HepG2 (cell line): ENCODE measurements at regions not wholly inside any gene's neighbourhood (a gene's known extent, or its start where the extent isn't known, plus 50 kb on each side); places are given as distances from the start of the nearest gene placed in this dataset.

Experiments
- ATAC-seq: fragments of 200-7000 bp; cut with Tn5 transposase; 3 replicates; pipeline ENCODE4 v1.9.1; 2020; ENCODE audit warnings: mild to moderate bottlenecking, moderate library complexity
- BruUV-seq: library from RNA; stranded (reverse); fragments of 400-500 nt; replicated peaks from 2 replicates; lab custom pipeline; 2021; lab: Mats Ljungman, UMichigan
- CTCF ChIA-PET: fragments of 300-600 bp; formaldehyde crosslinking; extraction: SDS; loops from one replicate; lab custom pipeline; 2021; ENCODE audit warnings: low total read pairs, inconsistent platforms, low intra/inter-chr PET ratio; lab: Yijun Ruan, JAX
- POLR2A ChIA-PET: fragments of 350-600 bp; sonication (Branson Sonifier 250); formaldehyde crosslinking; loops from one replicate; lab custom pipeline; 2020; ENCODE audit warnings: antibody characterized with exemption, inconsistent platforms; lab: Yijun Ruan, JAX
- DNase-seq: peaks from one replicate; pipeline ENCODE4 v3.0.0-alpha.2; 2015; ENCODE audit warnings: low spot score
- FAIRE-seq: peaks from 3 replicates; lab custom pipeline; 2011; peaks lifted over from hg19 to GRCh38; lab: Jason Lieb, UNC
- H2AFZ ChIP-seq: one replicate; pipeline ENCODE4 v1.6.1; 2011; ENCODE audit warnings: low read length, inconsistent platforms
- H3K27ac ChIP-seq: fragments of 300-600 bp; 3 replicates; pipeline ENCODE4 v1.8.0; 2011; ENCODE audit warnings: mixed run types, mild to moderate bottlenecking, mixed read lengths, low read length, inconsistent platforms; ENCODE audit not compliant: insufficient read depth; ENCODE audit errors: extremely low read length
- H3K27me3 ChIP-seq, 2 experiments: fragments of 200-600 bp in 1 of 2; 2 replicates in 1 of 2; 3 replicates in 1 of 2; pipeline versions ENCODE4 v1.6.0 to v1.8.0; 2011; ENCODE audit warnings: low read length in 2 of 2, mild to moderate bottlenecking in 2 of 2, moderate library complexity in 2 of 2, inconsistent platforms in 1 of 2; ENCODE audit not compliant: insufficient read depth in 2 of 2, control insufficient read depth in 1 of 2
- H3K36me3 ChIP-seq, 2 experiments: fragments of 200-600 bp in 1 of 2; replicated peaks in 1 of 2; 2 replicates in 1 of 2; 3 replicates in 1 of 2; pipeline versions ENCODE4 v1.5.1 to v1.8.0; 2011; ENCODE audit warnings: low read length in 2 of 2, inconsistent platforms in 1 of 2; ENCODE audit not compliant: insufficient read depth in 2 of 2, control insufficient read depth in 1 of 2
- H3K4me1 ChIP-seq: 2 replicates; pipeline ENCODE4 v1.5.1; 2012; ENCODE audit warnings: low read length, inconsistent platforms; ENCODE audit not compliant: insufficient read depth
- H3K4me2 ChIP-seq: 2 replicates; pipeline ENCODE4 v1.6.0; 2011; ENCODE audit warnings: low read depth, low read length, inconsistent platforms
- H3K4me3 ChIP-seq, 3 experiments: fragments of 200-600 bp in 1 of 3; sonication (generic), shearing (Covaris generic) in 1 of 3; replicated peaks in 1 of 3; 2 replicates each; pipeline ENCODE4 v1.5.1; 2011 to 2016; ENCODE audit warnings: low read length in 3 of 3, inconsistent platforms in 2 of 3, low read depth in 2 of 3, mild to moderate bottlenecking in 2 of 3, control low read depth in 1 of 3, mixed read lengths in 1 of 3; ENCODE audit not compliant: insufficient read depth in 1 of 3
- H3K79me2 ChIP-seq: one replicate; pipeline ENCODE4 v1.6.1; 2011; ENCODE audit warnings: low read length, inconsistent platforms; ENCODE audit not compliant: insufficient read depth
- H3K9ac ChIP-seq: 2 replicates; pipeline ENCODE4 v1.6.0; 2011; ENCODE audit warnings: mild to moderate bottlenecking, low read depth, low read length, inconsistent platforms; ENCODE audit not compliant: insufficient read depth
- H3K9me3 ChIP-seq: 2 replicates; pipeline ENCODE4 v1.5.1; 2012; ENCODE audit warnings: mild to moderate bottlenecking, low read length
- H4K20me1 ChIP-seq: 2 replicates; pipeline ENCODE4 v1.6.0; 2011; ENCODE audit warnings: inconsistent platforms, mild to moderate bottlenecking, low read length, moderate library complexity; ENCODE audit not compliant: insufficient read depth
- CHCHD3 ChIP-seq: sonication (generic); formaldehyde crosslinking; IDR thresholded peaks from 2 replicates; pipeline ENCODE4 v1.8.0; 2022; ENCODE audit warnings: mild to moderate bottlenecking, missing genetic modification reagents, moderate library complexity
- ISX ChIP-seq: sonication (generic); formaldehyde crosslinking; conservative IDR thresholded peaks from 2 replicates; pipeline ENCODE4 v1.5.0; 2020; ENCODE audit warnings: missing genetic modification reagents
- KLF13 ChIP-seq: sonication (generic); formaldehyde crosslinking; IDR thresholded peaks from 2 replicates; pipeline ENCODE4 v1.4.0; 2020; ENCODE audit warnings: mild to moderate bottlenecking, missing genetic modification reagents
- NCOA2 ChIP-seq: sonication (generic); formaldehyde crosslinking; IDR thresholded peaks from 2 replicates; pipeline ENCODE4 v1.8.0; 2022; ENCODE audit warnings: inconsistent platforms
- RARG ChIP-seq: sonication (generic); formaldehyde crosslinking; IDR thresholded peaks from 2 replicates; pipeline ENCODE4 v1.4.0; 2020; ENCODE audit warnings: low read depth, mild to moderate bottlenecking, missing genetic modification reagents
- ZKSCAN8 ChIP-seq: IDR thresholded peaks from 2 replicates; pipeline ENCODE4 v1.6.1; 2016; ENCODE audit warnings: borderline replicate concordance, missing genetic modification reagents, missing compliant biosample characterization
- ZNF251 ChIP-seq: sonication (generic); formaldehyde crosslinking; IDR thresholded peaks from 2 replicates; pipeline ENCODE4 v1.9.0; 2021; ENCODE audit warnings: mild to moderate bottlenecking, missing genetic modification reagents
- ZNF354B ChIP-seq: sonication (generic); formaldehyde crosslinking; IDR thresholded peaks from 2 replicates; pipeline ENCODE4 v1.8.0; 2022; ENCODE audit warnings: mild to moderate bottlenecking, missing genetic modification reagents
- ZNF432 ChIP-seq: sonication (generic); formaldehyde crosslinking; IDR thresholded peaks from 2 replicates; pipeline ENCODE4 v1.5.0; 2020; ENCODE audit warnings: missing genetic modification reagents, mild to moderate bottlenecking, borderline replicate concordance
- ZNF780A ChIP-seq: sonication (generic); formaldehyde crosslinking; IDR thresholded peaks from 2 replicates; pipeline ENCODE4 v1.8.0; 2022; ENCODE audit warnings: mild to moderate bottlenecking, missing genetic modification reagents, moderate library complexity
- ZNF816 ChIP-seq: sonication (generic); formaldehyde crosslinking; IDR thresholded peaks from 2 replicates; pipeline ENCODE4 v1.8.0; 2022; ENCODE audit warnings: missing genetic modification reagents, mild to moderate bottlenecking, borderline replicate concordance
- WGBS: methylation state at CpG from one replicate; pipeline ENCODE4 v1.1.6; 2017; ENCODE audit warnings: low lambda C conversion rate; 5-methylcytosine and 5-hydroxymethylcytosine counted together
- in situ Hi-C: cut with HindIII; loops from 2 replicates; pipeline ENCODE4 v1.10.0; 2017; ENCODE audit warnings: low pct_unique_long_range_greater_than_20kb; ENCODE audit not compliant: extremely low pct_ligation_motif_present
- intact Hi-C: fragments of 100-400 bp; cut with micrococcal nuclease; formaldehyde crosslinking; loops from one replicate; pipeline ENCODE4 v1.10.0; 2022; ENCODE audit not compliant: unreplicated experiment
- TF ChIP-seq, protein P1 (sequence below): sonication (generic); formaldehyde crosslinking; IDR thresholded peaks from 2 replicates; pipeline ENCODE4 v1.4.0; 2020; ENCODE audit warnings: missing genetic modification reagents

DNA sequence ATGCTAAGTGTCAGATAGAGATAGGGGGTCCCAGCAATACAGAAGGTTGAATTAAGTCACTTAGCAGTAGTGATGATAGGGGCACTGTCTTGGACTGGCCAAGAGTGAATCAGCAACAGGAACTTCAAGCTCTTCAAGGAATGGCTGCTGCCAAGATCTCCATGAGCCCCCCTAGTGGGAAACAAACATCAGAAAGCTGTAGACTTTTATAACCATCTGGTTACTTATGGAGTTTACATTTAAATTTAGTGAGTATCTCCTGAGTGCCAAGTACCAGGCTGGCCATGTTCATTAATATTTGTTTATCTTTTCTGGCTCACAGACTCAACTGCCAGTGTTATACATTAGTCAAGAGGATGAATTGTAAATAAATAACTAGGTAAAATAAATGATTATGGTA lies 327.3 kb downstream of the TTLL7 start (continued):
- TF ChIP-seq, protein P1, sequence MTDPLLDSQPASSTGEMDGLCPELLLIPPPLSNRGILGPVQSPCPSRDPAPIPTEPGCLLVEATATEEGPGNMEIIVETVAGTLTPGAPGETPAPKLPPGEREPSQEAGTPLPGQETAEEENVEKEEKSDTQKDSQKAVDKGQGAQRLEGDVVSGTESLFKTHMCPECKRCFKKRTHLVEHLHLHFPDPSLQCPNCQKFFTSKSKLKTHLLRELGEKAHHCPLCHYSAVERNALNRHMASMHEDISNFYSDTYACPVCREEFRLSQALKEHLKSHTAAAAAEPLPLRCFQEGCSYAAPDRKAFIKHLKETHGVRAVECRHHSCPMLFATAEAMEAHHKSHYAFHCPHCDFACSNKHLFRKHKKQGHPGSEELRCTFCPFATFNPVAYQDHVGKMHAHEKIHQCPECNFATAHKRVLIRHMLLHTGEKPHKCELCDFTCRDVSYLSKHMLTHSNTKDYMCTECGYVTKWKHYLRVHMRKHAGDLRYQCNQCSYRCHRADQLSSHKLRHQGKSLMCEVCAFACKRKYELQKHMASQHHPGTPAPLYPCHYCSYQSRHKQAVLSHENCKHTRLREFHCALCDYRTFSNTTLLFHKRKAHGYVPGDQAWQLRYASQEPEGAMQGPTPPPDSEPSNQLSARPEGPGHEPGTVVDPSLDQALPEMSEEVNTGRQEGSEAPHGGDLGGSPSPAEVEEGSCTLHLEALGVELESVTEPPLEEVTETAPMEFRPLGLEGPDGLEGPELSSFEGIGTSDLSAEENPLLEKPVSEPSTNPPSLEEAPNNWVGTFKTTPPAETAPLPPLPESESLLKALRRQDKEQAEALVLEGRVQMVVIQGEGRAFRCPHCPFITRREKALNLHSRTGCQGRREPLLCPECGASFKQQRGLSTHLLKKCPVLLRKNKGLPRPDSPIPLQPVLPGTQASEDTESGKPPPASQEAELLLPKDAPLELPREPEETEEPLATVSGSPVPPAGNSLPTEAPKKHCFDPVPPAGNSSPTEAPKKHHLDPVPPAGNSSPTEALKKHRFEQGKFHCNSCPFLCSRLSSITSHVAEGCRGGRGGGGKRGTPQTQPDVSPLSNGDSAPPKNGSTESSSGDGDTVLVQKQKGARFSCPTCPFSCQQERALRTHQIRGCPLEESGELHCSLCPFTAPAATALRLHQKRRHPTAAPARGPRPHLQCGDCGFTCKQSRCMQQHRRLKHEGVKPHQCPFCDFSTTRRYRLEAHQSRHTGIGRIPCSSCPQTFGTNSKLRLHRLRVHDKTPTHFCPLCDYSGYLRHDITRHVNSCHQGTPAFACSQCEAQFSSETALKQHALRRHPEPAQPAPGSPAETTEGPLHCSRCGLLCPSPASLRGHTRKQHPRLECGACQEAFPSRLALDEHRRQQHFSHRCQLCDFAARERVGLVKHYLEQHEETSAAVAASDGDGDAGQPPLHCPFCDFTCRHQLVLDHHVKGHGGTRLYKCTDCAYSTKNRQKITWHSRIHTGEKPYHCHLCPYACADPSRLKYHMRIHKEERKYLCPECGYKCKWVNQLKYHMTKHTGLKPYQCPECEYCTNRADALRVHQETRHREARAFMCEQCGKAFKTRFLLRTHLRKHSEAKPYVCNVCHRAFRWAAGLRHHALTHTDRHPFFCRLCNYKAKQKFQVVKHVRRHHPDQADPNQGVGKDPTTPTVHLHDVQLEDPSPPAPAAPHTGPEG (CRISPR knock-in tag), result no peak

DNA sequence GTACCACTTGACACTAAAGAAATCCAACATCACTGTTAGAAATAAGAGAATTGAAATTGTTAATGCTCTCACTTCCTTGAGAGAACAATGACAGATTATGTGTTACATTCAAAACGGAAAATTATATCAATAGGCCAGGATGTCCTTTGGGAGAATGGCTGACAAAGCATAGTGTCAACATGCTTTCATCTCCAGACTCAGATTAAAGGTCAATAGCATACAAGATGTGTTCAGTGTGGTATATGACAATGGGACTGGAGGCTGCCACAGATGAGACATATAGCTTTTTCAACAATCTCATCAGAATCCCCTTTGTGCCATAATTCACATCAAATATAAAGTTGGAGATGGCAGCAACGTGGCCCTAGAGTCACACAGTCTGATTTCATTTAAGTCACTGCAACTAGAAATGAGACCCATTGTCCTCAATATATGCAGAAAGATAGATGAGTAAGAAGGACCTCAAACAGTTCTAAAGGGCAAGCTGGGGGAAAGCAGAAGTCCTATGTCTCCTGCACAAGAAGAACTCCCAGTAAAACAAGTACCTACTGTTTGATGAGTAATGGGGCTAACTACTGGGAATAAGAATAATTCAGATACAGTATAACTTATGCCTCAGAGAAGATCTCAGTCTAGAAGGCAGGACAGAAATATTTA lies 327.9 kb downstream of the TTLL7 start:
- Histone ChIP-seq H3K4me1 (no peaks in the 10 kb centered on the region), H3K9ac (no peak overlapping the region), H2AFZ (no peak overlapping the region), H3K4me3 (no peak overlapping the region), H3K27ac (no peak overlapping the region), H3K79me2 (no peaks in the 10 kb centered on the region), H3K27me3 (no peaks in the 10 kb centered on the region), H4K20me1 (no peaks in the 10 kb centered on the region), H3K36me3 (no peaks in the 10 kb centered on the region), H3K4me2 (no peak overlapping the region), H3K9me3 (peaks cover 66% of the 10 kb centered on the region)
- ATAC-seq (no peak), FAIRE-seq (no peak), DNase-seq (no peak)
- ChIA-PET CTCF (no interaction called here), POLR2A (no interaction called here)
- intact Hi-C loops (no loop called here), in situ Hi-C loops (no loop called here)
- no TSS peak for BruUV-seq
- WGBS, result 3% methylated on average over 2 of the region's 2 CpGs
- no peak for TF ChIP-seq NCOA2 (CRISPR knock-in tag)
- TF ChIP-seq ZNF354B (CRISPR knock-in tag), result no peak
- no peak for TF ChIP-seq CHCHD3 (CRISPR knock-in tag)
- TF ChIP-seq RARG (CRISPR knock-in tag), result no peak
- no peak for TF ChIP-seq ZNF780A (CRISPR knock-in tag)
- no peak for TF ChIP-seq ZNF432 (CRISPR knock-in tag)
- no peak for TF ChIP-seq ZKSCAN8 (CRISPR knock-in tag)
- no peak for TF ChIP-seq KLF13 (CRISPR knock-in tag)
- TF ChIP-seq ZNF816 (CRISPR knock-in tag), result no peak
- TF ChIP-seq ISX, result no peak
- TF ChIP-seq ZNF251 (CRISPR knock-in tag), result no peak
